ENCODE measurements at regions not wholly inside any gene's neighbourhood (a gene's known extent, or its start where the extent isn't known, plus 50 kb on each side); places are given as distances from the start of the nearest gene placed in this dataset.
"Not testable (repeated sequence)": the region's sequence is repeated elsewhere in the genome, so short reads cannot be mapped to it uniquely, and the experiment has no call there.

- DNase-seq = no peak
Observed at GRCh38 chr2:172294983-172295382, 132.4 kb upstream of the ITGA6 start.

GRCh38 chr2:172295677-172296076 lies 131.7 kb upstream of the ITGA6 start:
- DNase-seq = no peak

- DNase-seq = no peak
Observed at GRCh38 chr2:172296267-172297046, 130.9 kb upstream of the ITGA6 start.

- no peak for DNase-seq
Observed at GRCh38 chr2:172297531-172297930, 129.9 kb upstream of the ITGA6 start.

- no peak for DNase-seq
Observed at GRCh38 chr2:172297950-172298349, 129.4 kb upstream of the ITGA6 start.

GRCh38 chr2:172299741-172300140 lies 127.6 kb upstream of the ITGA6 start:
- no peak for DNase-seq

GRCh38 chr2:172300851-172301250 lies 126.5 kb upstream of the ITGA6 start:
- DNase-seq = no peak

GRCh38 chr2:172305066-172305465 lies 122.3 kb upstream of the ITGA6 start:
- DNase-seq = no peak

- DNase-seq = no peak
Observed at GRCh38 chr2:172307800-172308199, 119.6 kb upstream of the ITGA6 start.

- DNase-seq = no peak
Observed at GRCh38 chr2:172308253-172308935, 119.0 kb upstream of the ITGA6 start.

- DNase-seq = no peak
Observed at GRCh38 chr2:172311921-172312345, 115.5 kb upstream of the ITGA6 start.

- DNase-seq = no peak
Observed at GRCh38 chr2:172313715-172314341, 113.6 kb upstream of the ITGA6 start.

- DNase-seq = not testable (repeated sequence)
Observed at GRCh38 chr2:172315070-172315469, 112.3 kb upstream of the ITGA6 start.

- no peak for DNase-seq
Observed at GRCh38 chr2:172322049-172322448, 105.3 kb upstream of the ITGA6 start.

GRCh38 chr2:172323256-172323655 lies 104.1 kb upstream of the ITGA6 start:
- no peak for DNase-seq

GRCh38 chr2:172323861-172324597 lies 103.4 kb upstream of the ITGA6 start:
- DNase-seq = no peak

GRCh38 chr2:172326211-172326509 lies 101.2 kb upstream of the ITGA6 start:
- DNase-seq = no peak

GRCh38 chr2:172328103-172328841 lies 99.1 kb upstream of the ITGA6 start:
- no peak for DNase-seq

GRCh38 chr2:172329416-172329773 lies 98.0 kb upstream of the ITGA6 start:
- no peak for DNase-seq

- DNase-seq = no peak
Observed at GRCh38 chr2:172329774-172330671, 97.4 kb upstream of the ITGA6 start.

GRCh38 chr2:172332507-172332906 lies 94.9 kb upstream of the ITGA6 start:
- no peak for DNase-seq

Measured in stimulated activated CD4-positive, alpha-beta T cell treated with anti-CD3 and anti-CD28 coated beads, Interleukin-4, amount 100 ng/mL, for 1 hour (primary cell).